Stimulated activated CD8-positive, alpha-beta memory T cell treated with anti-CD3 and anti-CD28 coated beads, Interleukin-4, amount 100 ng/mL, for 48 hours (primary cell): ENCODE measurements at regions not wholly inside any gene's neighbourhood (a gene's known extent, or its start where the extent isn't known, plus 50 kb on each side); places are given as distances from the start of the nearest gene placed in this dataset.
"Not testable (repeated sequence)": the region's sequence is repeated elsewhere in the genome, so short reads cannot be mapped to it uniquely, and the experiment has no call there.

Source experiments
- DNase-seq: peaks from one replicate; pipeline ENCODE4 v3.0.0-alpha.2; 2020

GRCh38 chr7:93048136-93048930, 69.4 kb downstream of the SAMD9 start:
- DNase-seq: no peak

GRCh38 chr7:93047514-93048099, 70.2 kb downstream of the SAMD9 start:
- no peak for DNase-seq

- DNase-seq: no peak
Measured at GRCh38 chr7:93046641-93047040, 71.1 kb downstream of the SAMD9 start.

- DNase-seq: no peak
Measured at GRCh38 chr7:93044147-93044810, 73.5 kb downstream of the SAMD9 start.

- DNase-seq: no peak
Measured at GRCh38 chr7:93043385-93043985, 74.3 kb downstream of the SAMD9 start.

GRCh38 chr7:93040355-93040754, 77.4 kb downstream of the SAMD9 start:
- DNase-seq: no peak

GRCh38 chr7:93039786-93040185, 78.0 kb downstream of the SAMD9 start:
- no peak for DNase-seq

- DNase-seq: no peak
Measured at GRCh38 chr7:93039282-93039681, 78.5 kb downstream of the SAMD9 start.

- no peak for DNase-seq
Measured at GRCh38 chr7:93036807-93037206, 81.0 kb downstream of the SAMD9 start.

GRCh38 chr7:93036149-93036640, 81.6 kb downstream of the SAMD9 start:
- no peak for DNase-seq

- DNase-seq: no peak
Measured at GRCh38 chr7:93031795-93032194, 86.0 kb downstream of the SAMD9 start.

GRCh38 chr7:93030605-93031225, 87.1 kb downstream of the SAMD9 start:
- no peak for DNase-seq

GRCh38 chr7:93029056-93029455, 88.7 kb downstream of the SAMD9 start:
- DNase-seq: no peak

- no peak for DNase-seq
Measured at GRCh38 chr7:93028610-93029009, 89.2 kb downstream of the SAMD9 start.

- no peak for DNase-seq
Measured at GRCh38 chr7:93027044-93027443, 90.7 kb downstream of the SAMD9 start.

- DNase-seq: no peak
Measured at GRCh38 chr7:93026425-93026824, 91.4 kb downstream of the SAMD9 start.

GRCh38 chr7:93025389-93025788, 92.4 kb downstream of the SAMD9 start:
- DNase-seq: no peak

GRCh38 chr7:93022931-93023478, 94.8 kb downstream of the SAMD9 start:
- DNase-seq: not testable (repeated sequence)

GRCh38 chr7:93021748-93022147, 96.0 kb downstream of the SAMD9 start:
- no peak for DNase-seq

- DNase-seq: no peak
Measured at GRCh38 chr7:93018716-93019115, 99.1 kb downstream of the SAMD9 start.

- DNase-seq: no peak
Measured at GRCh38 chr7:93016681-93017381, 100.9 kb downstream of the SAMD9 start.
